ENCODE measurements at regions not wholly inside any gene's neighbourhood (a gene's known extent, or its start where the extent isn't known, plus 50 kb on each side); places are given as distances from the start of the nearest gene placed in this dataset.

- no peak overlapping the region for H3K27ac ChIP-seq
- no peaks in the 10 kb centered on the region for H3K27me3 ChIP-seq
- 39 to 45% methylated on average over 5 of the region's 5 CpGs for WGBS, 2 donors
- no peaks in the 10 kb centered on the region for H3K36me3 ChIP-seq
- no peak for DNase-seq (ENCODE audit: low spot score in 2 of 2)
- H3K9me3 ChIP-seq, result peaks cover 0 to 4% (median 0%) of the 10 kb centered on the region in 4 donors
- H3K4me1 ChIP-seq, result no peaks in the 10 kb centered on the region
- no peak overlapping the region for H3K4me3 ChIP-seq
- TF ChIP-seq EP300 (IDR thresholded peaks at IDR 0.05), result no peak
- TF ChIP-seq CTCF (IDR thresholded peaks at IDR 0.05), result no peak
- no peak for TF ChIP-seq POLR2A (IDR thresholded peaks at IDR 0.05)
These were observed 1323.3 kb downstream of the LRFN5 start for GRCh38 chr14:42929806-42930480.

DNA sequence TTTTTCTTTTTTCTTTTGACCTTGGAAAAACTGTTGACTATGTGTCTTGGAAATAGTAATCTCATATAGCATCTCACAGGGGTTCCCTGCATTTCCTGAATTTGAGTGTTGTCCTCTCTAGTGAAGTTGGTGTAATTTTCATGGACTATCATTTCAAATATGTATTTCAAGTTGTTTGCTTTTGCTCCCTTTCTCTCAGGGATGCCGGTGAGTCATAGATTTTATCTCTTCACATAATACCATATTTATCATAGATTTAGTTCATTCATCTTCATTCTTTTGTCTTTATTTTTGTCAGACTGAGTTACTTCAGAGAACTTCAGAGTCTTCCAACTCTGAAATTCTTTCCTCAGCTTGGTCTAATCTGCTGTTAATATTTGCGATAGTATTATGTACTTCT lies 1320.6 kb downstream of the LRFN5 start:
- no peak overlapping the region for H3K4me3 ChIP-seq
- 94 to 98% methylated on average over 2 of the region's 2 CpGs for whole genome bisulfite sequencing, 2 donors
- H3K36me3 ChIP-seq, result no peaks in the 10 kb centered on the region
- no peak for TF ChIP-seq POLR2A (IDR thresholded peaks at IDR 0.05)
- TF ChIP-seq EP300 (IDR thresholded peaks at IDR 0.05), result no peak
- no peak for TF ChIP-seq CTCF (IDR thresholded peaks at IDR 0.05)
- no peak for DNase-seq (ENCODE audit: low spot score in 2 of 2)
- H3K27ac ChIP-seq, result no peak overlapping the region
- no peaks in the 10 kb centered on the region for H3K4me1 ChIP-seq
- H3K27me3 ChIP-seq, result no peaks in the 10 kb centered on the region
- H3K9me3 ChIP-seq, result peaks cover 0 to 4% (median 1%) of the 10 kb centered on the region in 4 donors

DNA sequence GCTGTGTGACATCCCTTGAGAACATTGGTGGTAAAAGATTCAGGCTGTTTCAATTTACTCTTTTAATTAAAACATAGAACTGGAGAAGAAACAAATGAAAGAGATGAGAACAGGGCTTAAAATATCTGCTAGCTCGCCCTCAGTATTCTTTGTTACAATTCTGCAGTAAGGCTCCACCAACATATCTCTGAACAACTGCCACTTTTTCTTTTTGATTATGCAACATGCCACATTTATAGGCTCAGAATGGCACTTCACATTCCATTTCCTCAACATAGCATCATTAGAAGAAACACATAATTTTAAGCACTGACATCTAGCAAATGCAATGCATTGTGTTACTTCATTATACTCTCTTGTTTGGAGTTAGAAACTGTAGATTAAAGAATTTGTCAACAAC lies 1315.2 kb downstream of the LRFN5 start:
- Histone ChIP-seq H3K9me3 (peaks cover 0 to 3% (median 1%) of the 10 kb centered on the region in 4 donors), H3K27ac (peak overlapping the region in 1 of 4 donors; percentile 25), H3K27me3 (no peaks in the 10 kb centered on the region), H3K36me3 (no peaks in the 10 kb centered on the region), H3K4me3 (no peak overlapping the region), H3K4me1 (no peaks in the 10 kb centered on the region)
- TF ChIP-seq CTCF (IDR thresholded peaks at IDR 0.05), result no peak
- TF ChIP-seq POLR2A (IDR thresholded peaks at IDR 0.05), result no peak
- no peak for TF ChIP-seq EP300 (IDR thresholded peaks at IDR 0.05)
- 34 to 35% methylated on average over 1 of the region's 1 CpG for WGBS, 2 donors
- DNase-seq (ENCODE audit: low spot score in 2 of 2), result no peak

DNA sequence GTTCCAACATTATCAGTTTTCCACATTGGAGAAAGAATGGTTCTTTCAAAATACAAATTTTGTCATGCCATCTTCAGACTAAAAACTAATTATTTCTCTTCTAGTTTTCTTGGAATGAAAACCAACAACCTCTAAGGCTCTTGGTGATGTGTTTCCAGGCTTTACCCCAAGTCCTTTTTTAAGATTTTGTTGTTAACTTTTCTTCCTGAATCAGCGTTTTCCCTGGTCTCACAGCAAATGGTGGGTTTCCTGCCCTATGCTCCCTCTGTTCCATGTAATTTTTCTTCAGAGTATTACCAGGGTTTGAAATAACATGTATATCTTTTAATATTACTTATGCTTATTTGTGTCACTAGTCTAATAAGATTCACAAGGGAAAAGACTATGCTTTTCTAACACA lies 1311.9 kb downstream of the LRFN5 start:
- no peaks in the 10 kb centered on the region for H3K27me3 ChIP-seq
- H3K4me3 ChIP-seq, result no peak overlapping the region
- 88 to 92% methylated on average over 1 of the region's 1 CpG for WGBS, 2 donors
- no peak for TF ChIP-seq EP300 (IDR thresholded peaks at IDR 0.05)
- TF ChIP-seq POLR2A (IDR thresholded peaks at IDR 0.05), result no peak
- no peak for TF ChIP-seq CTCF (IDR thresholded peaks at IDR 0.05)
- no peak overlapping the region for H3K27ac ChIP-seq
- peaks cover 0 to 2% (median 0%) of the 10 kb centered on the region in 4 donors for H3K9me3 ChIP-seq
- H3K4me1 ChIP-seq, result no peaks in the 10 kb centered on the region
- no peak for DNase-seq (ENCODE audit: low spot score in 2 of 2)
- H3K36me3 ChIP-seq, result no peaks in the 10 kb centered on the region

GRCh38 chr14:42911642-42912041 lies 1305.0 kb downstream of the LRFN5 start:
- TF ChIP-seq POLR2A (IDR thresholded peaks at IDR 0.05), result no peak
- no peak for TF ChIP-seq CTCF (IDR thresholded peaks at IDR 0.05)
- no peak for TF ChIP-seq EP300 (IDR thresholded peaks at IDR 0.05)
- no peaks in the 10 kb centered on the region for H3K36me3 ChIP-seq
- no peak for DNase-seq (ENCODE audit: low spot score in 2 of 2)
- no peaks in the 10 kb centered on the region for H3K4me1 ChIP-seq
- H3K9me3 ChIP-seq, result no peaks in the 10 kb centered on the region
- no peaks in the 10 kb centered on the region for H3K27me3 ChIP-seq
- H3K4me3 ChIP-seq, result no peak overlapping the region
- H3K27ac ChIP-seq, result no peak overlapping the region
